HG02852 (cell line): ENCODE measurements at regions not wholly inside any gene's neighbourhood (a gene's known extent, or its start where the extent isn't known, plus 50 kb on each side); places are given as distances from the start of the nearest gene placed in this dataset.
"Not testable (repeated sequence)": the region's sequence is repeated elsewhere in the genome, so short reads cannot be mapped to it uniquely, and the experiment has no call there.

ENCODE experiments used
- ATAC-seq: cut with Tn5 transposase; IDR thresholded peaks from one replicate; pipeline ENCODE4 v1.9.1; 2021; ENCODE audit warnings: mild to moderate bottlenecking, moderate library complexity; ENCODE audit not compliant: unreplicated experiment

DNA sequence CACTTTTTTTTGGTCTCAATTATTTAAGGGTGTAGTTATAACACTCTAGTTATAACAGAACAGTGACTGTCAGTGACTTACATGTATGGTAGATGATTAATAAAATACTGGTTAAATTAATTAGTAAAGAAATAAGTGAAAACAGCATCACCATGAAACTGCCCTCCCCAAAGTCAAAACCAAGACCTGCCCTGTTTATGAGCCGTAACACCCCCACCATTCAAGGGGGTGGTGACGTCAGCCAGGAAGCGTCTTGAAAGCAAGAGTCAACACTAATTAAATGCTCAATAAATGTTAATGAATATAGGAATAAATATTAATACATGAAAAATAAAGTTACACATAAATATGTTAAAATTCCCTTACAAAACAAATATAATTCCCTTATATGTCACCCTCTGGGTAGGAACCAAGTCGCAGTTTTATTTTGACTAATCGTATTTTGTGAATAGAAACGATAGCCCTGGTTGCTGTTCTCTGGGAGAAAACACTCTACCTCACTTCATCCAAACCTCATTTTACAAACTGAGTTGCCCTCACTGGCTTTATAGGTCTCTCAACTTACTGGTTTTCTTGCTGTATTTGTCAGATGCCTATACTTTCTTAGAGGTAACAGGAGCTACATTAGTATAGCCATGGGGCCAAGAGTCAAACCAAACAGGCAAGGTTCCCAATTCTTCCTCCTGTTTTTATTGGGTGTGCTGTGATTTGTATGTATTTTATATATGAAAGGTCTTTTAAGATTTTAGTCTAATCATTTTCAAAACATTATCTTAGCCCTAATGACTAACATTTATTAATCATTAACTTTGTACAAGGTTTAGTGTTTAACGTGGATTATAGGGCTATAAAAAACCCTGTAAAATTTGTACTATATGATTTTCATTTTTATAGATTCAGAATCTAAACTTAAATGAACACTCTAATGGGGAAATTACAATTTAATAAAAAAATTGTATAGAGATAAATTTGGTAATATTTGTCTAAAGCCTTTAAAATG is 227.9 kb upstream of the IRAK1BP1 start:
- ATAC-seq = no peak

DNA sequence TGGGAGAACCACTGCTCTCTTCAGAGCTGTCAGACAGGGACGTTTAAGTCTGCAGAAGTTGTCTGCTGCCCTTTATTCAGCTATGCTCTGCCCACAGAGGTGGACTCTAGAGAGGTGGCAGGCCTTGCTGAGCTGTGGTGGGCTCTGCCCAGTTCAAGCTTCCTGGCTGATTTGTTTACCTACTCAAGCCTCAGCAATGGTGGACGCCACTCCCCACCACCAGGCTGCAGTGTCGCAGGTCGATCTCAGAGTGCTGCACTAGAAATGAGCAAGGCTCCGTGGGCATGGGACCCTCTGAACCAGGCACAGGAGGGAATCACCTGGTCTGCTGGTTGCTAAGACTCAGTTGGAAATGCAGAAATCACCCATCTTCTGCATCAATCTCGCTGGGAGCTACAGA is 223.4 kb upstream of the IRAK1BP1 start:
- not testable (repeated sequence) for ATAC-seq

DNA sequence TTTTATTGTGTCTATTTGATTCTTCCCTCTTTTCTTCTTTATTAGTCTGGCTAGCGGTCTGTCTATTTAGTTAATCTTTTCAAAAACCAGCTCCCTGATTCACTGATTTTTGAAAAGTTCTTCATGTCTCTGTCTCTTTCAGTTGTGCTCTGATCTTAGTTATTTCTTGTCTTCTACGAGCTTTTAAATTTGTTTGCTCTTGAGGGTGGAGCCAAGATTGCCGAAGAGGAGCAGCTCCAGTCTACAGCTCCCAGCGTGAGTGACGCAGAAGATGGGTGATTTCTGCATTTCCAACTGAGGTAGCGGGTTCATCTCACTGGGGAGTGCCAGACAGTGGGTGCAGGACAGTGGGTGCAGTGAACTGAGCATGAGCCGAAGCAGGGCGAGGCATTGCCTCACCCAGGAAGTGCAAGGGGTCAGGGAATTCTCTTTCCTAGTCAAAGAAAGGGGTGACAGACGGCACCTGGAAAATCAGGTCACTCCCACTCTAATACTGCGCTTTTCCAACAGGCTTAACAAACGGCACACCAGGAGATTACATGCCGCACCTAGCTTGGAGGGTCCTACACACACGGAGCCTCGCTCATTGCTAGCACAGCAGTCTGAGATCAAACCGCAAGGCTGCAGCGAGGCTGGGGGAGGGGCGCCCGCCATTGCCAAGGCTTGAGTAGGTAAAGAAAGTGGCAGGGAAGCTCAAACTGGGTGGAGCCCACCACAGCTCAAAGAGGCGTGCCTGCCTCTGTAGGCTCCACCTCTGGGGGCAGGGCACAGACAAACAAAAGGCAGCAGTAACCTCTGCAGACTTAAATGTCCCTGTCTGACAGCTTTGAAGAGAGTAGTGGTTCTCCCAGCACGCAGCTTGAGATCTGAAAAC is 220.6 kb upstream of the IRAK1BP1 start:
- ATAC-seq = not testable (repeated sequence)

DNA sequence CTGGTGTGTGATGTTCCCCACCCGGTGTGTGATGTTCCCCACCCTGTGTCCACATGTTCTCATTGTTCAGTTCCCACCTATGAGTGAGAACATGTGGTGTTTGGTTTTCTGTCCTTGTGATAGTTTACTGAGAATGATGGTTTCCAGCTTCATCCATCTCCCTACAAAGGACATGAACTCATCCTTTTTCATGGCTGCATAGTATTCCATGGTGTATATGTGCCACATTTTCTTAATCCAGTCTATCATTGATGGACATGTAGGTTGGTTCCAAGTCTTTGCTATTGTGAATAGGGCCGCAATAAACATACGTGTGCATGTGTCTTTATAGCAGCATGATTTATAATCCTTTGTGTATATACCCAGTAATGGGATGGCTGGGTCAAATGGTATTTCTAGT is 201.5 kb upstream of the IRAK1BP1 start:
- not testable (repeated sequence) for ATAC-seq

DNA sequence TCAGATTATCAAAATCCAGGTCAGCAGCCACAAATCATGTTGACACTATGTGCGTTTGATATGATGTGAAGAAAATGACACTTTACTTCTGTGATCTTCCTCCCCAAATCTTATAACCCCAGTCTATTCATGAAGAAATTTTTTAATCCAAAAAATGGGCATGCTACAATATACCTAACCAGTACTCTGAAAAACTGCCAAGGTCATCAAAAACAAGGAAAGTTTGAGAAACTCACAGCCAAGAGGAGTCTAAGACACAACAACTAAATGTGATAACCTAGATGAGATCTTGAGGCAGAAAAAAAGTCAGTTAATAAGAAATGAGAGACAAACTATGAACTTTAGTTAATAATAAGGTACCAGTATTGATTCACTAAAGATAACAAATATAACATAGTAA is 200.6 kb upstream of the IRAK1BP1 start:
- ATAC-seq = no peak

DNA sequence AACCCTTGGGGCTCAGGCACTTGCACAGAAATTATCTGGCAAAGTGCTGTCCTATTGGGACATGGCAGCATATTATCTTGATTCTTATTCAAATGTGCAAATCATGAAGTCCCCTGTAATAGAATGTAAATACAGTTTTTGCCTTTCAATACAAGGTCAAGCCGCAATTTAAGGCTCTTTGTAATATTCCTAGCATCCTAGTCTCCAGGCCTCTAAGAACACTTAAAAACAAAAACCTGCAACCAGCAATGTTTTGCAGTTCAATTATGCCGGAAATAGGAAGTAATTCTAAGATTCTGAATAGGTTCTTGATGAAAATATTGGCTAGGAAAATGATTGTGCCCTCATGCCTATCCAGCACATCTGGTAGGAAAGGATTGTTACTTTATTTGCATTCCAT is 197.2 kb upstream of the IRAK1BP1 start:
- no peak for ATAC-seq

DNA sequence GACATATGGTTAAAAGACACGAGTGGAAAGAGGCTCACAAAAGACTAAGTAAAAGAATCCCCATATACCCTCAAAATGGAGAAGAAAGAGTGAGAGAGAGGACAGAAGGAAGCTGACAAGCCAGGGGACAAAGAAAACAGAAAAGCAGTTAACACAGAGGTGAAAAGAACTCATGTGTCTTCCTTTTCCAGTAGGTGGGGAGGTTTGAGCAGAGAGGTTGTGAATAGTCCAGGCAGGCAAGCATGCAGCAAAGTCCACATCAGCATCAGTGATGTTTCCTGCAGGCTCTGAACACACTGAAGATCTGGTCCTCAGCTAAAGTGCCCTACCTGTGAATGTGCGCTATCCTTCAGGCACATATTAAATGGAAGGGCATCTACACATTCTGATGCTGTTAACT is 196.5 kb upstream of the IRAK1BP1 start:
- ATAC-seq = no peak

DNA sequence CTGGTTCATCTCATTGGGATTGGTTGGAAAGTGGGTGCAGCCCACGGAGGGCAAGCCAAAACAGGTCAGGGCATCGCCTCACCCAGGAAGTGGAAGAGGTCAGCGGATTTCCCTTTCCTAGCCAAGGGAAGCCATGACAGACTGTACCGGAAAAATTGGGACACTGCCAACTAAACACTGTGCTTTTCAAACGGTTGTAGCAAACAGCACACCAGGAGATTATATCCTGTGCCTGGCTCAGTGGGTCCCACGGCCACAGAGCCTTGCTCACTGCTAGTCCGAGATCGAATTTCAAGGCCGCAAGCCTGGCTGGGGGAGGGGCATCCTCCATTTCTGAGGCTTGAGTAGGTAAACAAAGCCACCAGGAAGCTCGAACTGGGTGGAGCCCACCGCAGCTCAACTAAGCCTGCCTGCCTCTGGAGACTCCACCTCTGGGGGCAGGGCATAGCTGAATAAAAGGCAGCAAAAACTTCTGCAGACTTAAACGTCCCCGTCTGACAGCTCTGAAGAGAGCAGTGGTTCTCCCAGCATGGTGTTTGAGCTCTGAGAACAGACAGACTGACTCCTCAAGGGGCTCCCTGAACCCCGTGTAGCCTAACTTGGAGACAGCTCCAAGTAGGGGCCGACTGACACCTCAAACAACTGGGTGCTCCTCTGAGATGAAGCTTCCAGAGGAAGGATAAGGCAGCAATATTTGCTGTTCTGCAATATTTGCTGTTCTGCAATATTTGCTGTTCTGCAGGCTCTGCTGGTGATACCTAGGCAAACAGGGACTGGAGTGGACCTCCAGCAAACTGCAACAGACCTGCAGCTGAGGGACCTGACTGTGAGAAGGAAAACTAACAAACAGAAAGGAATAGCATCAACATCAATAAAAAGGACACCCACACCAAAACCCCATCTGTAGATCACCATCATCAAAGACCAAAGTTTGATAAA is 191.0 kb upstream of the IRAK1BP1 start:
- not testable (repeated sequence) for ATAC-seq

DNA sequence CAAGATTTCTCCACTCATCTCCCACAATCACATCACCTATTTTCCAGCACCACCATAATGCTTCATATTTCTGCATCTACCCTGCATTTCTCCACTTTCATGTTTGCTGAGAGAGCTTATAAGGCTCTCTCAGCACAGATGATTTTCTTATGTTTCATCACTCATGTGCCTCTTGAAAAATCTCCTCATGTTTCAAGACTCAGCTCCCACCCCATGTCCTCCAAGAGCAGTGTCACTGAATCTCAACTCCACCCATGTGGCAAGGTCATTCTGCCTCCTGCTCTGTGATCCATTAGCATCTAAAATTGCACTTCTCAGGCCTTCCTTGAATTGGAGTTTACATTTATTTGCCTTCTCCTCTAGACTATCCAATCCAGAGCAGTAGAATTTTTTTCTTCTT is 178.7 kb upstream of the IRAK1BP1 start:
- ATAC-seq = no peak

DNA sequence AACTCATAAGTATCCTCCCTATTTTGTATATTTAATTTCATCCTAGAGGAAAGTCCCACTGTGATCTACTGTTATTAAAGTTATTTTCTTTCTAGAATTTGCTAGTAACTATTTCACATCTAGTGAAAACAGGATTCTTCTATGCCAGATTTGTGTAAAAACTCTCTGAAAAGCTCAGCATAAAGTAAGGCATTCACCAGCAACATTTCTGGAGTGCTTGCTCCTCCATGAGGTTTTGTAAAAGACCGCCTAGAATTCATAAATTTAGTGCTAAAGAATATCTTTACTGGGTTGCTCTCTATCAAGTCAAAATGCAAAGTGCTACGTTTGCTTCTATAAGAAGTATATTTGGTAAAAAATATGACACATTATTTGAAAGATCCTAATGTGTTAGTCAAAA is 173.5 kb upstream of the IRAK1BP1 start:
- ATAC-seq = no peak

DNA sequence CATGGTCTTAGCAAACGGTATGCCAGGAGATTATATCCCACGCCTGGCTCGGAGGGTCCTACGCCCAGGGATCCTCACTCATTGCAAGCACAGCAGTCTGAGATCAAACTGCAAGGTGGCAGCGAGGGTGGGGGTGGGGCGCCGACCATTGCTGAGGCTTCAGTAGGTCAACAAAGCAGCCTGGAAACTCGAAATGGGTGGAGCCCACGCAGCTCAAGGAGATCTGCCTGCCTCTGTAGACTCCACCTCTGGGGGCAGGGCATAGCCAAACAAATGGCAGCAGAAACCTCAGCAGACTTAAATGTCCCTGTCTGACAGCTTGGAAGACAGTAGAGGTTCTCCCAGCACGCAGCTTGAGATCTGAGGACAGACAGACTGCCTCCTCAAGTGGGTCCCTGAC is 172.7 kb upstream of the IRAK1BP1 start:
- not testable (repeated sequence) for ATAC-seq

DNA sequence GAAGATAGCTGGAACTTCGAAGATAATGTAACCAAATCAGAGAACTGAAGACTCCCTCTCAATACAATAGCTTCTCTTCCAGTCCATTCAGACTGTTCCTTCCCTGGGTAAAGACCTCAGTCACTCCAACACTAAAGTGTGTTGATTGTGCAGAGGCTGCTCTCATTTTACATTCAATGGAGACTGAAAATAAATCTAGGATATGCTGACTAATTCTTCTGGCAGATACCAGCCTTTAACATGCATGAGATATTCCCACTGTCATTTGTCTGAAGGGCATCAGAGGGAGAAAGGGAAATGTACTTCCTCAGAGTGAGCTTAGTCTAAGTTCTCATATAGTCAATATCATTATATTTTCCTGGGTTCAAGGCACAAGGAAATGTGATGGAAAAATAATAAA is 166.4 kb upstream of the IRAK1BP1 start:
- no peak for ATAC-seq

DNA sequence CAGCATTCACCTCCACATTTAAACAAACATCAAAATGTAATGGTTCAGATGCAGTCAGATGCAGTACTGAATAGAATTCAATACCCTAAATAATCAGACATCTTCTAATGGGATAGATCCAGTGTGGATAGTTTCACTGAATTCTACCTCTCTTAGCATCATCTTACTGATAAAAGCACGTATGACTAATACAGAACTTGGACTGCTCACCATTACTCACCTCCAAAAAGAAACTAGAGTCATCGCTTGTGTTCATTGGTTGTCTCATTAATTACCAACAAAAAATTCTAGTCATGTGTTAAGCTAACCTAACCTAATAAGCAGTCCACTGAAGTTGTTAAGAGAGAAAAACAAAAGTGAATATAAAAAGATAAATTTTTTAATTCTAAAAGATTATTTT is 165.9 kb upstream of the IRAK1BP1 start:
- ATAC-seq = no peak

DNA sequence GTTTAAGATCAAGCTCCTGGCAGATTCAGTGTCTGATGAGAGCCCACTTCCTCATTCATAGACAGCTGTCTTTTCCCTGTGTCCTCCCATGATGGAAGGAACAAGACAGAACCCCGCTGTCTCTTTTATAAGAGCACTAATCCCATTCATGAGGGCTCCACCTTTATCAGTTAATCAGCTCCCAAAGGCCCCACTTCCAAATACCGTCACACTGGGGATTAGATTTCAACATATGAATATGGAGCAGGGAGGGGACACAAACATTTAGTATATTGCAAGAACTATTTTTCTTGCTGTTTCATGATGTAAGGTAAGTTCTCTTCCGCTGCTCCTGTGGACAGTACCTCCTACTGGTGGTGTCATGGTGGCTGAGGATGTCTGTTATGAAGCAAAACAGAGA is 158.3 kb upstream of the IRAK1BP1 start:
- no peak for ATAC-seq

DNA sequence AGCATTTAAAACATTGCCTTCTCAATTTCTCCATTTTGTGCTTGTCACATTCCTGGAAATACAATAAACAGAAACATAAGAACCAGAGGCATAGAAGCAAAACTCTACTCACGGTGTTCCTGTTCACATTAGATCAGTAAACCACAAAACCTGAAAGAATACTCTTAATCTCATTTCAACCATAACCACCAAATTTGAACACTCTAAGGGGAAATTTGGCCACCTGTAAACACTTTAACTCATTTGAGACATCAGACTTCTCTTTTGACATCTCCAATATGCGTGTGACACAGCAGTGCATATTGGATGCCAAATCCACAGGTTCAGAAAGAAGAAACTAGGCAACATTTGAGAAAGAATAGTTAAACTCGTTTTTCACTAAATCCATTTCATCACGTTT is 153.8 kb upstream of the IRAK1BP1 start:
- ATAC-seq = no peak

DNA sequence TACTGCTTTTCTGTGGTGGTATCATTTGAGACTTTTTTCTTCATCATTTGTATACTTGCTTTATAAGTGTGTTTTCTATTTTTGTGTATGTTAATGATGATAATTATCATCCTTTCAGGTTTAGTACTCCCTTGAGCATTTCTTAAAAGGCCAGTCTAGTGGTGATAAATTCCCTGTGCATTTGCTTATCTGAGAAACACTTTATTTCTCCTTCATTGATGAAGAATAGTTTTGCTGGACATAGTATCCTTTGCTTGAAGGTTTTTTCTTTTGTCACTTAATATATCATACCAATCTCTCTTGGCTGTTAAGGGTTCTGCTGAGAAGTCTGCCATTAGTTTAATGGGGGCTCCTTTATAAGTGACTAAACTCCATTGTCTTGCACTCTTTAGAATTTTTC is 123.2 kb upstream of the IRAK1BP1 start:
- ATAC-seq = no peak

DNA sequence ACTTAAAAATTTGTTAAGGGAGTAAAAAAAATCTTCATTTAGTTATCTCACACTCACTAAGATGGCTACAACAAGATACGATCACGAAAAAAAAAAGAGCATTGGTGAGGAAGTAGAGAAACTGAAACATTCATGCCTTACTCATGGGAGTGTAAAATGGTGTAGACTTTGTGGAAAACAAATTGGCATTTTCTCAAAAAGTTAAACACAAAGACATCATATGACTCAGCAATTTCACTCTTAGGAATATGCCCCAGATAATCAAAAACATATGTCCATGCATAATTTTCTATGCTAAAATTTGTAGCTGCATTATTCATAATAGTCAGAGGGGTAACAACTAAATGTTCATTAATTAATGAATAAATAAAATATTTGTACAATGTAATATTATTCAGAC is 120.9 kb upstream of the IRAK1BP1 start:
- no peak for ATAC-seq

DNA sequence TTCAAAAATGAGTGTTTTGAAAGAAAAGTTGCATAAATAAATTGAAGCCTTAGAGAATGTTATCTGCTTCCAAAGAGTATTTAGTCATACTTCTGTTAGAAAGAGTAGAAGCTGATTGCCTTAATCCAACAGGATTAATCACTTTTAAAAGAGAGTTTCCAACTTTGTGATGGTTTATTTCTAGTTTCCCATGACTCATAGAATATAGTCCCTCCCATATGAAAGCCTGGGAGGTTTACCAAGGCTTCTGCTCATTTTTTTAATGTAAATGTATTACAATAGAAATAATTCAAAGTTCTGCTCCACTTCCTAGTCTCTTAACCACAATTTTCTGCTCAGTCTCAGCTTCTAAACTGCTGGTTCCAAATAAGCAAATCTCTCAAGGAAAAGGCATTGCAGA is 118.0 kb upstream of the IRAK1BP1 start:
- no peak for ATAC-seq

DNA sequence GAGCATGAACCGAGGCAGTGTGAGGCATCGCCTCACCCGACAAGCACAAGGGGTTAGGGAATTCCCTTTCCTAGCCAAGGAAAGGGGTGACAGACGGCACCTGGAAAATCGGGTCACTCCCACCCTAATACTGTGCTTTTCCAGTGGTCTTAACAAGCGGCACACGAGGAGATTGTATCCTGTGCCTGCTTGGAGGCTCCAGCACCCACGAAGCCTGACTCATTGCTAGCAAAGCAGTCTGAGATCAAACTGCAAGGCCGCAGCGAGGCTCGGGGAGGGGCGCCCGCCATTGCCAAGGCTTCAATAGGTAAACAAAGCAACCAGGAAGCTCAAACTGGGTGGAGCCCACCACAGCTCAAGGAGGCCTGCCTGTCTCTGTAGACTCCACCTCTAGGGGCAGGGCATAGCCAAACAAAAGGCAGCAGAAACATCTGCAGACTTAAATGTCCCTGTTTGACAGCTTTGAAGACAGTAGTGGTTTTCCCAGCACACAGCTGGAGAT is 109.0 kb upstream of the IRAK1BP1 start:
- ATAC-seq = not testable (repeated sequence)

DNA sequence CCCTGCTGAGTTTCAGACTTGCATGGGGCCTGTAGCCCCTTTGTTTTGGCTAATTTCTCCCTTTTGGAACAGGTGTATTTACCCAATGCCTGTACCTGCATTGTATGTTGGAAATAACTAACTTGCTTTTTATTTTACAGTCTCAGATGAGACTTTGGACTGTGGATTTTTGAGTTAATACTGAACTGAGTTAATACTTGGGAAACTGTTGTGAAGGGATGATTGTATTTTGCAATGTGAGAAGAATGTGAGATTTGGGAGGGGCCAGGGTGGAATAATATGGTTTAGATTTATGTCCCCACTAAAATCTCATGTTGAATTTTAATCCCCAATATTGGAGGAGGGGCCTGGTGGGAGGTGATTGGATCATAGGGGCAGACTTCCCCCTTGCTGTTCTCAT is 99.1 kb upstream of the IRAK1BP1 start:
- ATAC-seq = no peak
